HL-60 (cell line): ENCODE measurements at regions not wholly inside any gene's neighbourhood (a gene's known extent, or its start where the extent isn't known, plus 50 kb on each side); places are given as distances from the start of the nearest gene placed in this dataset.

Experiments used
- DNase-seq, 2 experiments: peaks; one replicate each; pipeline ENCODE4 v3.0.0-alpha.2; 2010 to 2020; ENCODE audit warnings: low read depth in 1 of 2, low spot score in 1 of 2
- H3K27ac ChIP-seq: fragments of 250-450 bp; sonication (Bioruptor Pico); replicated peaks from 2 replicates; pipeline ENCODE4 v1.5.1; 2020; ENCODE audit warnings: mild to moderate bottlenecking, moderate library complexity
- H3K27me3 ChIP-seq: fragments of 250-450 bp; sonication (Bioruptor Pico); 2 replicates; pipeline ENCODE4 v1.5.1; 2021; ENCODE audit warnings: mild to moderate bottlenecking, moderate library complexity; ENCODE audit not compliant: insufficient read depth, poor library complexity, severe bottlenecking
- H3K4me3 ChIP-seq: replicated peaks from 2 replicates; pipeline ENCODE4 v1.5.1; 2011; ENCODE audit warnings: mild to moderate bottlenecking, control low read depth, low read length; ENCODE audit not compliant: insufficient read depth
- GABPA ChIP-seq: IDR thresholded peaks from 2 replicates; pipeline ENCODE4 v1.6.1; 2012; ENCODE audit warnings: low read depth
- POLR2AphosphoS5 ChIP-seq: IDR thresholded peaks from 2 replicates; pipeline ENCODE4 v1.6.1; 2012; ENCODE audit warnings: low read depth
- REST ChIP-seq: IDR thresholded peaks from 2 replicates; pipeline ENCODE4 v1.6.1; 2012; ENCODE audit warnings: low read depth; ENCODE audit not compliant: insufficient replicate concordance
- SPI1 ChIP-seq: IDR thresholded peaks from 2 replicates; pipeline ENCODE4 v1.6.1; 2012; ENCODE audit warnings: low read depth, mild to moderate bottlenecking, borderline replicate concordance
- TF ChIP-seq, protein P1 (sequence below): IDR thresholded peaks from one replicate; pipeline ENCODE4 v1.5.1; 2011; ENCODE audit warnings: low read length, control low read depth, inconsistent platforms; ENCODE audit not compliant: insufficient read depth

- H3K27ac ChIP-seq = no peak overlapping the region
- no peak for DNase-seq
- no peaks in the 10 kb centered on the region for H3K27me3 ChIP-seq
- TF ChIP-seq REST (no peak), SPI1 (no peak), GABPA (no peak), POLR2AphosphoS5 (no peak)
- TF ChIP-seq, protein P1, sequence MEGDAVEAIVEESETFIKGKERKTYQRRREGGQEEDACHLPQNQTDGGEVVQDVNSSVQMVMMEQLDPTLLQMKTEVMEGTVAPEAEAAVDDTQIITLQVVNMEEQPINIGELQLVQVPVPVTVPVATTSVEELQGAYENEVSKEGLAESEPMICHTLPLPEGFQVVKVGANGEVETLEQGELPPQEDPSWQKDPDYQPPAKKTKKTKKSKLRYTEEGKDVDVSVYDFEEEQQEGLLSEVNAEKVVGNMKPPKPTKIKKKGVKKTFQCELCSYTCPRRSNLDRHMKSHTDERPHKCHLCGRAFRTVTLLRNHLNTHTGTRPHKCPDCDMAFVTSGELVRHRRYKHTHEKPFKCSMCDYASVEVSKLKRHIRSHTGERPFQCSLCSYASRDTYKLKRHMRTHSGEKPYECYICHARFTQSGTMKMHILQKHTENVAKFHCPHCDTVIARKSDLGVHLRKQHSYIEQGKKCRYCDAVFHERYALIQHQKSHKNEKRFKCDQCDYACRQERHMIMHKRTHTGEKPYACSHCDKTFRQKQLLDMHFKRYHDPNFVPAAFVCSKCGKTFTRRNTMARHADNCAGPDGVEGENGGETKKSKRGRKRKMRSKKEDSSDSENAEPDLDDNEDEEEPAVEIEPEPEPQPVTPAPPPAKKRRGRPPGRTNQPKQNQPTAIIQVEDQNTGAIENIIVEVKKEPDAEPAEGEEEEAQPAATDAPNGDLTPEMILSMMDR = no peak
- H3K4me3 ChIP-seq = no peak overlapping the region
Observed at GRCh38 chr1:239185245-239185619, 201.1 kb upstream of the CHRM3 start.

GRCh38 chr1:239184561-239185244, 201.7 kb upstream of the CHRM3 start:
- TF ChIP-seq SPI1 = no peak
- no peak for TF ChIP-seq REST
- TF ChIP-seq, protein P1 = no peak
- TF ChIP-seq POLR2AphosphoS5 = no peak
- no peak for TF ChIP-seq GABPA
- H3K4me3 ChIP-seq = no peak overlapping the region
- no peak overlapping the region for H3K27ac ChIP-seq
- H3K27me3 ChIP-seq = no peaks in the 10 kb centered on the region
- DNase-seq = no peak

DNA sequence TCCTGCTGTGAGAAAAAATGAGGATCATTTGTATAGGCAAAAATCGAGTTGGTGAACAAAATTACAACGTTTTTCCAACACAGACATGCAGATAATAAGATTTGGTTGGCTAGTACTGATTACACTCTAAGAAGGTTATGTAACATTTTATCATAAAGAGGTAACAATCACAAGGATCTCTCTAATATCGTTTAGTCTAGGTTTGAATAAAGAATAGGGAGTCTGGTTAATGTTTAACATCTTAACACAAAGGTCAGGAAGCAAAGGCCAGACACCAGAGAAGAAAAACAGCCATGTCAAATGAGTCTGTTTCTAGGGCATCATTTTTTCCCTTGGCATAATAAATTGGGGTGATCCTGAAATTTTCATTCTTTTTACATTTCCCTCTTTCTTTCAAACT, 207.4 kb upstream of the CHRM3 start:
- DNase-seq = no peak
- H3K27ac ChIP-seq = no peak overlapping the region
- TF ChIP-seq GABPA = no peak
- TF ChIP-seq POLR2AphosphoS5 = no peak
- no peak for TF ChIP-seq SPI1
- TF ChIP-seq, protein P1 = no peak
- no peak for TF ChIP-seq REST
- no peaks in the 10 kb centered on the region for H3K27me3 ChIP-seq
- H3K4me3 ChIP-seq = no peak overlapping the region
